Stimulated activated naive CD8-positive, alpha-beta T cell treated with anti-CD3 and anti-CD28 coated beads, Interleukin-15, Interleukin-2, amounts not matched to agents 100 ng/mL and 50 ng/mL, for 24 hours (primary cell): ENCODE measurements at regions not wholly inside any gene's neighbourhood (a gene's known extent, or its start where the extent isn't known, plus 50 kb on each side); places are given as distances from the start of the nearest gene placed in this dataset.

Experiments
- H3K27ac Mint-ChIP-seq: one replicate; pipeline ENCODE4 v1.8.0; 2021; ENCODE audit warnings: mild to moderate bottlenecking, mixed read lengths
- H3K27me3 Mint-ChIP-seq: one replicate; pipeline ENCODE4 v1.8.0; 2021; ENCODE audit warnings: mixed read lengths
- H3K36me3 Mint-ChIP-seq: one replicate; pipeline ENCODE4 v1.8.0; 2021; ENCODE audit warnings: low read depth, mixed read lengths
- H3K4me1 Mint-ChIP-seq: one replicate; pipeline ENCODE4 v1.8.0; 2021; ENCODE audit warnings: low read depth, mixed read lengths
- H3K4me3 Mint-ChIP-seq: one replicate; pipeline ENCODE4 v1.8.0; 2021; ENCODE audit warnings: mild to moderate bottlenecking, mixed read lengths
- H3K9me3 Mint-ChIP-seq: one replicate; pipeline ENCODE4 v1.8.0; 2021; ENCODE audit warnings: mixed read lengths

DNA sequence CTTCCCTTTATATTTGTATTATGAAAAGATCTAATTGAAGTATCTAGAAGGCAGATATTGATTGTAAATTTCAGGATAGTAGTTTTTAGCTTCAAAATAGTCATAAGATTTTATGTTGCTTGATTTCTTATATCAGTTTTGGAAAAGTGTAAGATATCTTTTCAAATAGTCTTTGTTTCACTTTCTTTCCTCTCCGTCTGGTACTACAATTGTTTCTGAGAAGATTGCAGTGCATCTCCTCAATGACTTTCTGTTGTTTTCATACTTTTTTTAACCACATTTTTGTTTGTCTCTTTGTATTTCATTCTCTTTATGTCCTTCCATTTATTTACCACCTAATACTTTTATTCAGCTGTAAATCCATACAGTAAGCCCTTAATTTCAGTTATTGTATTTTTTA, 964.6 kb upstream of the B3GALT2 start:
- no peaks in the 10 kb centered on the region for H3K9me3 Mint-ChIP-seq
- H3K4me3 Mint-ChIP-seq = peak overlapping the region; percentile 67
- H3K4me1 Mint-ChIP-seq = peaks cover 6% of the 10 kb centered on the region
- H3K36me3 Mint-ChIP-seq = no peaks in the 10 kb centered on the region
- no peaks in the 10 kb centered on the region for H3K27me3 Mint-ChIP-seq
- H3K27ac Mint-ChIP-seq = peak overlapping the region; percentile 62

- Mint-ChIP-seq H3K4me3 (no peak overlapping the region), H3K27ac (no peak overlapping the region), H3K4me1 (peaks cover 6% of the 10 kb centered on the region), H3K36me3 (no peaks in the 10 kb centered on the region), H3K9me3 (no peaks in the 10 kb centered on the region), H3K27me3 (no peaks in the 10 kb centered on the region)
These were observed 963.8 kb upstream of the B3GALT2 start for GRCh38 chr1:194150242-194150641.

- no peak overlapping the region for H3K27ac Mint-ChIP-seq
- no peaks in the 10 kb centered on the region for H3K27me3 Mint-ChIP-seq
- H3K36me3 Mint-ChIP-seq = no peaks in the 10 kb centered on the region
- no peaks in the 10 kb centered on the region for H3K9me3 Mint-ChIP-seq
- no peak overlapping the region for H3K4me3 Mint-ChIP-seq
- peaks cover 10% of the 10 kb centered on the region for H3K4me1 Mint-ChIP-seq
These were observed 946.7 kb upstream of the B3GALT2 start for GRCh38 chr1:194133152-194133551.

GRCh38 chr1:194118086-194118485, 931.7 kb upstream of the B3GALT2 start:
- Mint-ChIP-seq H3K4me3 (no peak overlapping the region), H3K27me3 (no peaks in the 10 kb centered on the region), H3K4me1 (no peaks in the 10 kb centered on the region), H3K9me3 (no peaks in the 10 kb centered on the region), H3K36me3 (no peaks in the 10 kb centered on the region), H3K27ac (no peak overlapping the region)

DNA sequence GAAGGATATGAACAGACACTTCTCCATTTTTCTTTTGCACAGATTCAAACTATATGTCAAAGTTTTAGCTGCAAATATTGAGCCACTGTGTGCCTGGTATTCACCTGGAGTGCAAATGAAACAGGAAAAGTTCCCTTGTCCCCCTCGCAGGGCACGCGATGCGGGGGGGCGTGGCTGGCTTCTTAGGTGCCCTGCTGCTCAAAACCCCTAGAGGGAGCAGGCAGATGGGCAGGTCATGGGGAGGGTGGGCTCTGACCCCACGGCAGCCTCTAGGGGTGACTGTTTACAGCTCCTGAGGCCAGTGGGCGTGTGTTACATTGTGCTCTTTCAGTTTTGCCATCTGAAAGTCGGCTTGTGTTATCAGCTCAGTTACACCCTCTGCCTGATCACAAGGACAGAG, 931.2 kb upstream of the B3GALT2 start:
- H3K4me3 Mint-ChIP-seq = no peak overlapping the region

GRCh38 chr1:194114288-194114687, 927.9 kb upstream of the B3GALT2 start:
- Mint-ChIP-seq H3K9me3 (no peaks in the 10 kb centered on the region), H3K27me3 (no peaks in the 10 kb centered on the region), H3K36me3 (no peaks in the 10 kb centered on the region), H3K4me1 (no peaks in the 10 kb centered on the region), H3K27ac (no peak overlapping the region), H3K4me3 (no peak overlapping the region)

More for the DNA sequence above, 931.2 kb upstream of the B3GALT2 start:
- no peaks in the 10 kb centered on the region for H3K9me3 Mint-ChIP-seq
- H3K36me3 Mint-ChIP-seq = no peaks in the 10 kb centered on the region
- H3K4me1 Mint-ChIP-seq = no peaks in the 10 kb centered on the region
- H3K27ac Mint-ChIP-seq = no peak overlapping the region
- no peaks in the 10 kb centered on the region for H3K27me3 Mint-ChIP-seq

DNA sequence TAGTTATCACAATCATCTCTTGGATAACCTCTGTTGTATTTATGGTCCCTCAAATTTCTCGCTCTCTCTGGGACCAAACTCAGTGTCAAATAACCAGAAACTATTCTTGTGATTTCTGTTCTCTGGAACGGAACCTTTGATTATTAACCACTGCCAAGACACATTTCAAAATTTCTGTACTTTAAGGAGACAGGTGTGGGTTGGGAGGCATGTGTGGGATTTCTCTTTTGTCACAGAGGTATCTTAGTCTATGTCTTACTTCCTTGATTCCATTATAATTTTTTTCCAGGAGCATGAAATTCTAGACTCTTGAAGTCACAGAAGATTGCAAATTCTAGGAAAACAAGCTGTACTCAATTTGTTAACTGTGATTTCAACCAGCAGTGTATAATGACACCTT, 919.0 kb upstream of the B3GALT2 start:
- no peak overlapping the region for H3K27ac Mint-ChIP-seq
- no peaks in the 10 kb centered on the region for H3K9me3 Mint-ChIP-seq
- H3K4me3 Mint-ChIP-seq = no peak overlapping the region
- H3K27me3 Mint-ChIP-seq = no peaks in the 10 kb centered on the region
- no peaks in the 10 kb centered on the region for H3K36me3 Mint-ChIP-seq
- H3K4me1 Mint-ChIP-seq = no peaks in the 10 kb centered on the region

GRCh38 chr1:194104247-194104844, 917.9 kb upstream of the B3GALT2 start:
- H3K27me3 Mint-ChIP-seq = no peaks in the 10 kb centered on the region
- H3K9me3 Mint-ChIP-seq = peaks cover 4% of the 10 kb centered on the region
- no peaks in the 10 kb centered on the region for H3K4me1 Mint-ChIP-seq
- no peak overlapping the region for H3K4me3 Mint-ChIP-seq
- no peak overlapping the region for H3K27ac Mint-ChIP-seq
- H3K36me3 Mint-ChIP-seq = no peaks in the 10 kb centered on the region

DNA sequence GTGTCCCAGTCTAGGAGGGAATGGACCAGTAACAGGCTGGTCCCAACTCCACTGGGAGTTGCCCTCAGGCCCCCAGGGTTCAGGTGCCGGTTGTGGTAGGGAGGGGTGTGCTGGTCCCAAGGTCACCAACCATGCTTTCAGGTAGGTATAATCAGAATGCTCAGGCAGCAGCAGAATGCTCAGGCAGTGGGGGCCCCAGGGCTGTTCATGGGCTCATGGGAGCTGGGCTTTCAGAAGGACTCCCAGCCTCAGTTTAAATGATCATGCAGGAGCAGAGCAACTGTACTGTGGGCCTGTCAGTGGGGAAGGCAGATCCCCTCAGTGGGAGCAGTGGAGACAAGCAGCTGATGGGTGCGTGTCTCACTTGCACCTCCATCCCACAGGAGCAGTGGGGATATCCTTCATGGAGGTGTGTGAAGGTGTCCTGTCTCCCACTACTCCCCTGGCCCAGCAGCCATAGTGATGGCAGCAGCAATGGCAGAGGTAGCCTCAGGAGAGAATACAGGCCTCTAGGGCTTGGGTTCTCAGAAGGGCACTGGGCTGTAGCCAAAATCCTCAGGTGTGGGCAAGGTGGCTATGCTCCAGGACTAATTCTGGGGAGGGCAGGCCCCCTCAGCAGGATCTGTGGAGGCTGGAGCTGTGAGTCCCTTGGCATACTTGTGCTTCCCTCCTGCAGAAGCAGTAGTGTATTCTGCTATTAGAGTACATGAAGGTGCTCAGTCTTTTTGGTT, 917.3 kb upstream of the B3GALT2 start:
- Mint-ChIP-seq H3K4me1 (no peaks in the 10 kb centered on the region), H3K27me3 (no peaks in the 10 kb centered on the region), H3K4me3 (no peak overlapping the region), H3K9me3 (peaks cover 4% of the 10 kb centered on the region), H3K36me3 (no peaks in the 10 kb centered on the region), H3K27ac (no peak overlapping the region)

GRCh38 chr1:194103101-194103500, 916.7 kb upstream of the B3GALT2 start:
- no peaks in the 10 kb centered on the region for H3K36me3 Mint-ChIP-seq
- H3K9me3 Mint-ChIP-seq = peaks cover 4% of the 10 kb centered on the region
- H3K27ac Mint-ChIP-seq = no peak overlapping the region
- H3K4me3 Mint-ChIP-seq = no peak overlapping the region
- H3K27me3 Mint-ChIP-seq = no peaks in the 10 kb centered on the region
- no peaks in the 10 kb centered on the region for H3K4me1 Mint-ChIP-seq

- H3K36me3 Mint-ChIP-seq = no peaks in the 10 kb centered on the region
- H3K9me3 Mint-ChIP-seq = peaks cover 4% of the 10 kb centered on the region
- H3K4me1 Mint-ChIP-seq = no peaks in the 10 kb centered on the region
- H3K27ac Mint-ChIP-seq = no peak overlapping the region
- no peak overlapping the region for H3K4me3 Mint-ChIP-seq
- H3K27me3 Mint-ChIP-seq = no peaks in the 10 kb centered on the region
These were observed 916.2 kb upstream of the B3GALT2 start for GRCh38 chr1:194102607-194103006.

DNA sequence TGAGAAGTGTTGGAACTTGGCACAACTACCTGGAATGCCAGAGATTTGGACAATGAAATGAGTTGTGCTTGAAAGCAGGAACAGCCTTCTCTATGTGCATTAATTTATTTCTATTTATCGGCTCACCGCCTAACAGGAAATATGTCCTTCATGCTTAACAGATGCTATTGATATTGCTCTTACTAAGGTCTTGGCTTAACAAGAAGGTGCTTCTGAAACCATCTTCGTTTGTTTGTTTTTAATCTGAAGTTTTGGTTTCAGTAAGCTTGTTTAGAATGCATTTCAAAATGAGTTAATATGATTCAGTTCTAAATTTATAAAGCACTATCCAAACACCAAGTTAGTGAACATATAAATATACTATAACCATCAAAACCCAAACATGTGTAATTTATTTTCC, 898.3 kb upstream of the B3GALT2 start:
- no peak overlapping the region for H3K4me3 Mint-ChIP-seq
- H3K27ac Mint-ChIP-seq = no peak overlapping the region
- peaks cover 4% of the 10 kb centered on the region for H3K4me1 Mint-ChIP-seq
- H3K9me3 Mint-ChIP-seq = peaks cover 4% of the 10 kb centered on the region
- no peaks in the 10 kb centered on the region for H3K36me3 Mint-ChIP-seq
- no peaks in the 10 kb centered on the region for H3K27me3 Mint-ChIP-seq

GRCh38 chr1:194081444-194081843, 895.0 kb upstream of the B3GALT2 start:
- no peaks in the 10 kb centered on the region for H3K27me3 Mint-ChIP-seq
- no peaks in the 10 kb centered on the region for H3K36me3 Mint-ChIP-seq
- H3K27ac Mint-ChIP-seq = no peak overlapping the region
- peaks cover 7% of the 10 kb centered on the region for H3K9me3 Mint-ChIP-seq
- no peak overlapping the region for H3K4me3 Mint-ChIP-seq
- H3K4me1 Mint-ChIP-seq = no peaks in the 10 kb centered on the region

- Mint-ChIP-seq H3K27ac (no peak overlapping the region), H3K36me3 (no peaks in the 10 kb centered on the region), H3K27me3 (no peaks in the 10 kb centered on the region), H3K9me3 (peaks cover 7% of the 10 kb centered on the region), H3K4me3 (no peak overlapping the region), H3K4me1 (no peaks in the 10 kb centered on the region)
These were observed 894.4 kb upstream of the B3GALT2 start for GRCh38 chr1:194080826-194081225.

DNA sequence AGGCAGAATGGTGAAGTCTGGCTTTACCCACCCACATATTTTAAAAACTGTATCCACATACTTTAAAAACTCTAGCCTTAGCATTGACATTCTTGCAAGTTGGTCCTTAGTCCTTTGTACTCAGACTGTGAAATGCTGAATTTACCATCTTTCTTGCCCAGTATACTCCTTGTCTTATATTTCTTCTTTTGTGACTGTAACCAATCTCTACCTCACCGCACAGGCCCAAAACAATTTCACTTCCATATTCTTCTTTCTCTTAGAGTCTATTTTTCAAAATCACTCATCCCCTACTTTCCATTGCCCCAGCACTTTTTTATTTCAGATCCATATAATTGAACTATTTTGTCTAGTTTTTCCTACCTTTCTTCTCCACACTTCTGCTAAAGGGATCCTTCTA, 892.4 kb upstream of the B3GALT2 start:
- H3K36me3 Mint-ChIP-seq = no peaks in the 10 kb centered on the region
- H3K4me1 Mint-ChIP-seq = no peaks in the 10 kb centered on the region
- no peak overlapping the region for H3K4me3 Mint-ChIP-seq
- H3K27ac Mint-ChIP-seq = no peak overlapping the region
- H3K27me3 Mint-ChIP-seq = no peaks in the 10 kb centered on the region
- H3K9me3 Mint-ChIP-seq = peaks cover 7% of the 10 kb centered on the region

- Mint-ChIP-seq H3K36me3 (no peaks in the 10 kb centered on the region), H3K4me3 (no peak overlapping the region), H3K27ac (no peak overlapping the region), H3K27me3 (no peaks in the 10 kb centered on the region), H3K4me1 (no peaks in the 10 kb centered on the region), H3K9me3 (peaks cover 3% of the 10 kb centered on the region)
These were observed 890.2 kb upstream of the B3GALT2 start for GRCh38 chr1:194076646-194077045.
